Erythroblast (primary cell): ENCODE measurements at regions not wholly inside any gene's neighbourhood (a gene's known extent, or its start where the extent isn't known, plus 50 kb on each side); places are given as distances from the start of the nearest gene placed in this dataset.

Experiments
- GATA1 ChIP-seq: IDR thresholded peaks from 2 replicates; pipeline ENCODE4 v1.6.1; 2011; ENCODE audit warnings: low read depth, mild to moderate bottlenecking, control low read depth, low read length, moderate library complexity
- POLR2A ChIP-seq: IDR thresholded peaks from 2 replicates; pipeline ENCODE4 v1.6.1; 2011; ENCODE audit warnings: mild to moderate bottlenecking, low read length

DNA sequence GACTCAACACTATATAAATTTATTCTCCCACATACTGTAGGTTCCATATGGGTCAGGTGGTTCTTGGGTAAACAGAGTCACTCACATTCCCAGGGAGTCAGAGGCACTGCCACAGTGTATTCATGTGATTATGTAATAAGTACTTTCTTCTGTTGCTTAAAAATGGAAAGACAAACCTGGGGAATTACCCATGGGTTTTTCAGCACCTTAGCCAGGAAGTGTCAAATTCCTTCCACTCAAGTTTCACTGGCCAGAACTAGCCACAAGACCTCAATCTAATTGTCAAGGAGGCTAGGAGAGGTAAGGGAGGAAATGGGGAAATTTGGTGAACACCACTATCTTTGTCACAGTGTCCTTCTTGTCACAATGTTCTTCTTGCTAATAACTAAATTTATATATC, 333.2 kb upstream of the MDGA2 start:
- TF ChIP-seq POLR2A (no peak), GATA1 (no peak)
